ENCODE measurements at regions not wholly inside any gene's neighbourhood (a gene's known extent, or its start where the extent isn't known, plus 50 kb on each side); places are given as distances from the start of the nearest gene placed in this dataset.
"Not testable (repeated sequence)": the region's sequence is repeated elsewhere in the genome, so short reads cannot be mapped to it uniquely, and the experiment has no call there.

DNA sequence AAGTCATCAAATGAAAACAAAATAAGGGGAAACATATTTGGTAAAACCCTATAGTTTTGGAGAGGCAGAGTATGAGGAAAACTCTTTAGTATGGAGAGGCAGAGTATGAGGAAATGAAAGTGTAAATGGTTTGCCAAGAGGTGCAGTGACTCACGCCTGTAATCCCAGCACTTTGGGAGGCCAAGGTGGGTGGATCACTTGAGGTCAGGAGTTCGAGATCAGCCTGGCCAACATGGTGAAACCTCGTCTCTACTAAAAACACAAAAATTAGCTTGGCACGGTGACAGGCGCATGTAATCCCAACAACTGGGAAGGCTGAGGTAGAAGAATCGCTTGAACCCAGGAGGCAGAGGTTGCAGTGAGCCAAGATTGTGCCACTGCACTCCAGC is 228.2 kb upstream of the RREB1 start:
- FAIRE-seq; H3K36me3 ChIP-seq (ENCODE audit: control insufficient read depth, insufficient read depth, low read length); H4K20me1 ChIP-seq (replicated peaks; ENCODE audit: control insufficient read depth, insufficient read depth, low read length); H3K79me2 ChIP-seq (ENCODE audit: control insufficient read depth, insufficient read depth, low read length); H3K9me3 ChIP-seq (replicated peaks; ENCODE audit: control insufficient read depth, insufficient read depth, low read depth, low read length); H3K27me3 ChIP-seq (ENCODE audit: control insufficient read depth in 2 of 2, insufficient read depth in 2 of 2, low read length in 2 of 2); BruUV-seq (replicated peaks); intact Hi-C loops (cut with micrococcal nuclease); H3K4me2 ChIP-seq (ENCODE audit: insufficient read depth, low read length); CTCF ChIA-PET (ENCODE audit: low intra/inter-chr PET ratio); H3K4me3 ChIP-seq; in situ Hi-C loops (cut with MboI); DNase-seq (ENCODE audit: extremely low read depth in 1 of 4, low spot score in 3 of 4); POLR2A ChIA-PET; H3K9me1 ChIP-seq (ENCODE audit: control insufficient read depth, insufficient read depth, low read length); TF ChIP-seq JUND (tag; IDR thresholded peaks at IDR 0.05; ENCODE audit: borderline replicate concordance, low read depth, low read length): not testable (repeated sequence)
- ATAC-seq: peak; percentile 35; the same call in 2 of the 3 replicates
- peak overlapping the region; percentile 83 for H2AFZ ChIP-seq (ENCODE audit: low read depth, low read length)
- 41% methylated on average over 6 of the region's 6 CpGs for WGBS (ENCODE audit: insufficient coverage, low coverage, missing lambda C conversion rate)
- TF ChIP-seq KAT7 (CRISPR knock-in tag; IDR thresholded peaks at IDR 0.05; ENCODE audit: borderline replicate concordance) (0 out of 2 replicates have a peak, but pooled peaks have one; percentile 37), LEF1 (IDR thresholded peaks at IDR 0.05) (0 out of 2 replicates have a peak, but pooled peaks have one; percentile 15), ARID1B (IDR thresholded peaks at IDR 0.05) (peak; percentile 36; the same call in 1 of the 2 replicates), JUND (IDR thresholded peaks at IDR 0.05; ENCODE audit: borderline replicate concordance, low read depth, low read length) (peak; percentile 33; the same call in 1 of the 2 replicates), ADNP (tag; IDR thresholded peaks at IDR 0.05) (0 out of 2 replicates have a peak, but pooled peaks have one; percentile 20), DPF2 (IDR thresholded peaks at IDR 0.05) (peak; percentile 71), SMARCA4 (IDR thresholded peaks at IDR 0.05) (0 out of 2 replicates have a peak, but pooled peaks have one; percentile 39), KDM1A (IDR thresholded peaks at IDR 0.05) (0 out of 4 replicates have a peak, but pooled peaks of 1 of the 2 experiments have one; percentile 5), NFIC (IDR thresholded peaks at IDR 0.05) (peak; percentile 51), FOSL1 (tag; conservative IDR thresholded peaks at IDR 0.05) (peak; percentile 61), EGR1 (conservative IDR thresholded peaks at IDR 0.05) (peak; percentile 79), SMARCE1 (IDR thresholded peaks at IDR 0.05) (peak; percentile 59), EHMT2 (IDR thresholded peaks at IDR 0.05) (peak; percentile 48; the same call in 1 of the 2 replicates)
- TF ChIP-seq, protein P1, sequence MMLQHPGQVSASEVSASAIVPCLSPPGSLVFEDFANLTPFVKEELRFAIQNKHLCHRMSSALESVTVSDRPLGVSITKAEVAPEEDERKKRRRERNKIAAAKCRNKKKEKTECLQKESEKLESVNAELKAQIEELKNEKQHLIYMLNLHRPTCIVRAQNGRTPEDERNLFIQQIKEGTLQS (IDR thresholded peaks at IDR 0.05): peak; percentile 72
- TF ChIP-seq, protein P1 (CRISPR knock-in tag; conservative IDR thresholded peaks at IDR 0.05): not testable (repeated sequence)
- TF ChIP-seq, protein P2, sequence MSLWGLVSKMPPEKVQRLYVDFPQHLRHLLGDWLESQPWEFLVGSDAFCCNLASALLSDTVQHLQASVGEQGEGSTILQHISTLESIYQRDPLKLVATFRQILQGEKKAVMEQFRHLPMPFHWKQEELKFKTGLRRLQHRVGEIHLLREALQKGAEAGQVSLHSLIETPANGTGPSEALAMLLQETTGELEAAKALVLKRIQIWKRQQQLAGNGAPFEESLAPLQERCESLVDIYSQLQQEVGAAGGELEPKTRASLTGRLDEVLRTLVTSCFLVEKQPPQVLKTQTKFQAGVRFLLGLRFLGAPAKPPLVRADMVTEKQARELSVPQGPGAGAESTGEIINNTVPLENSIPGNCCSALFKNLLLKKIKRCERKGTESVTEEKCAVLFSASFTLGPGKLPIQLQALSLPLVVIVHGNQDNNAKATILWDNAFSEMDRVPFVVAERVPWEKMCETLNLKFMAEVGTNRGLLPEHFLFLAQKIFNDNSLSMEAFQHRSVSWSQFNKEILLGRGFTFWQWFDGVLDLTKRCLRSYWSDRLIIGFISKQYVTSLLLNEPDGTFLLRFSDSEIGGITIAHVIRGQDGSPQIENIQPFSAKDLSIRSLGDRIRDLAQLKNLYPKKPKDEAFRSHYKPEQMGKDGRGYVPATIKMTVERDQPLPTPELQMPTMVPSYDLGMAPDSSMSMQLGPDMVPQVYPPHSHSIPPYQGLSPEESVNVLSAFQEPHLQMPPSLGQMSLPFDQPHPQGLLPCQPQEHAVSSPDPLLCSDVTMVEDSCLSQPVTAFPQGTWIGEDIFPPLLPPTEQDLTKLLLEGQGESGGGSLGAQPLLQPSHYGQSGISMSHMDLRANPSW (CRISPR knock-in tag; IDR thresholded peaks at IDR 0.05): 0 out of 2 replicates have a peak, but pooled peaks have one; percentile 32
- peaks cover 9 to 41% of the 10 kb centered on the region in 2 experiments for H3K4me1 ChIP-seq (replicated peaks in 1 of 2; ENCODE audit: control insufficient read depth in 2 of 2, insufficient read depth in 2 of 2, low read length in 2 of 2)
- peak overlapping the region; percentile 40; the same call in 1 of the 3 replicates for H3K27ac ChIP-seq (ENCODE audit: extremely low read depth, low read depth, low read length)
- peak overlapping the region in 1 of 2 experiments; percentile 18; a peak in 1 of 4 replicates for H3K9ac ChIP-seq (ENCODE audit: insufficient read depth in 1 of 2, low read depth in 2 of 2, low read length in 2 of 2)

All from K562 (cell line).